ENCODE measurements at regions not wholly inside any gene's neighbourhood (a gene's known extent, or its start where the extent isn't known, plus 50 kb on each side); places are given as distances from the start of the nearest gene placed in this dataset.
"Not testable (repeated sequence)": the region's sequence is repeated elsewhere in the genome, so short reads cannot be mapped to it uniquely, and the experiment has no call there.

- no peak for DNase-seq
- intact Hi-C loops (cut with DNase I): no loop called here
These were observed 87.5 kb upstream of the ERCC6L2 start for GRCh38 chr9:95788021-95788420.

GRCh38 chr9:95785209-95785608, 90.3 kb upstream of the ERCC6L2 start:
- DNase-seq: no peak
- intact Hi-C loops (cut with DNase I): no loop called here

DNA sequence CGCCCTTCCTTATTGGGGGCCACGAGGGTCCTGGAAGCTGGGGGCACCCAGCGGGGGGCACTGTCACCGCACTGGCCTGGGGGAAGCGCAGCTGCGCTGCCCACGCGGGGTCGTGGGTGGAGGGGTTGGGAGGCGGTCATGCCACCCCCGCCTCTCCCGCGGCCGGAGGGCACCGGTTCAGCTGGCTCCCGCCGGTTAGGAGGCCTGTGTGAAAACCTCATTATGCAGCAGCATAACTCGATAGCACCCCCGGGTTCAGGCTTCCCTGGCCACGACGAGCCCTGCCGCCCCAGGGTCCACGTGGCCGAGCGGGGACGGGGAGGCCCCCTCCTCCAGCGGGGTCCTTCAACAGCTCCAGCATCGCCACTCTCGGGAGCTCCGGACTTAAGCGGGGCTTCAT, 91.2 kb upstream of the ERCC6L2 start:
- intact Hi-C loops (cut with DNase I): no loop called here
- peak in 1 of 10 donors; percentile 74 for DNase-seq

GRCh38 chr9:95783426-95783975, 92.0 kb upstream of the ERCC6L2 start:
- intact Hi-C loops (cut with DNase I): no loop called here
- no peak for DNase-seq

GRCh38 chr9:95780751-95781150, 94.7 kb upstream of the ERCC6L2 start:
- intact Hi-C loops (cut with DNase I): no loop called here

GRCh38 chr9:95780121-95780520, 95.4 kb upstream of the ERCC6L2 start:
- DNase-seq: no peak
- intact Hi-C loops (cut with DNase I): no loop called here

More at GRCh38 chr9:95780751-95781150, 94.7 kb upstream of the ERCC6L2 start:
- DNase-seq: no peak

DNA sequence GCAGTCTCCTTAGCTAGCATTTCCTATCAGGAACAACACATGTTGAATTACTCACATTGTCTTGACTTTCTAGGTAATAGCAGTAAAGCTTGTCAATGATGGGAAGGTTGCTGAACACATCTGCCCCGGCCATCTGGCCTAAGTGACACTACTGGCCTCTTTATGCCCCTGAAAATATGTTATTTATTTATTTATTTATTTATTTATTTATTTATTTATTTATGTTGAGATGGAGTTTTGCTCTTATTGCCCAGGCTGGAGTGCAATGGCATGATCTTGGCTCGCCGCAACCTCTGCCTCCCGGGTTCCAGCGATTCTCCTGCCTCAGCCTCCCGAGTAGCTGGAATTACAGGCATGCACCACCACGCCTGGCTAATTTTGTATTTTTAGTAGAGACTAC, 95.9 kb upstream of the ERCC6L2 start:
- DNase-seq; intact Hi-C loops (cut with DNase I): not testable (repeated sequence)

DNA sequence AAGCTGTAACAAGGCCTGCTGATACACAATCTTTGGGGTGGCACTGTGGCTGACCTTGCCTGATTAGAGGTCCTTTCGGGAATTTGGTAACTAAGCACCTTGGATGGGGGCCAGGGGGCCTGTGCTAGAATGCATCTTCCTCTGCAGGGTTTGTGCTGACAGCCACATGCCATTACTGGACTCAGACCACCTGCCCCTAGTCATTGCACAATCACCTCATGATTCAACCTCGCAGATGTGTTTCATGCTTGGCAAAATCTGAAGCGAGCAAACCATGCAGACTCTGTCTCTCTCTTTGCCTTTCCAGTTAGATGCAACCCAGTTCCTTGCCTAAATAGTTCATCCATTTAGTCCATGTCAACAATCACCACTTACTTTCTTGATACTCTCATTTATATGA, 96.5 kb upstream of the ERCC6L2 start:
- intact Hi-C loops (cut with DNase I): no loop called here
- peak in 1 of 10 donors; percentile 6 for DNase-seq

GRCh38 chr9:95777136-95777535, 98.4 kb upstream of the ERCC6L2 start:
- DNase-seq: no peak
- intact Hi-C loops (cut with DNase I): no loop called here

GRCh38 chr9:95776176-95776575, 99.3 kb upstream of the ERCC6L2 start:
- DNase-seq: no peak
- intact Hi-C loops (cut with DNase I): no loop called here

DNA sequence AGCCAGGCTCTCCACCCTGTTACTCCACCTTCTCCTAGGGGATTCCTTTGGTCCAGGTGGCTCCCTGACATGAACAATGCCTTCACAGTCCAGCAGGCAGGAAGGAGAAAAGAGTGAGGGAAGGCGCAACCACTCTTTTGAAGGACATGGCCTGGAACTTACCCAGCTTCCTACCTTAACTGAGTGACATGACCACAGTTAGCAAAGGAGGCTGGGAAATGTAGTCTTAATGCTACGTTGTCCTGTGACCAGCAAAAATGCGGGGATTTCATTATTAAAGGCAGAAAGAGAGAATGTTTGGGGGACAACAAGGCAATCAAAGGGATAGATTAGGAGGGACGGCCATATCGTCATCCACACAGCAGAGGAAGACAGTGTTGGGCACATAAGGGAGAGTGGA, 100.3 kb upstream of the ERCC6L2 start:
- intact Hi-C loops (cut with DNase I): no loop called here
- DNase-seq: no peak

- intact Hi-C loops (cut with DNase I): no loop called here
- DNase-seq: no peak
These were observed 102.5 kb upstream of the ERCC6L2 start for GRCh38 chr9:95773053-95773418.

GRCh38 chr9:95772320-95773052, 103.0 kb upstream of the ERCC6L2 start:
- DNase-seq: peak in 5 of 10 donors; percentile 14 to 87 (median 26)
- intact Hi-C loops (cut with DNase I): no loop called here

DNA sequence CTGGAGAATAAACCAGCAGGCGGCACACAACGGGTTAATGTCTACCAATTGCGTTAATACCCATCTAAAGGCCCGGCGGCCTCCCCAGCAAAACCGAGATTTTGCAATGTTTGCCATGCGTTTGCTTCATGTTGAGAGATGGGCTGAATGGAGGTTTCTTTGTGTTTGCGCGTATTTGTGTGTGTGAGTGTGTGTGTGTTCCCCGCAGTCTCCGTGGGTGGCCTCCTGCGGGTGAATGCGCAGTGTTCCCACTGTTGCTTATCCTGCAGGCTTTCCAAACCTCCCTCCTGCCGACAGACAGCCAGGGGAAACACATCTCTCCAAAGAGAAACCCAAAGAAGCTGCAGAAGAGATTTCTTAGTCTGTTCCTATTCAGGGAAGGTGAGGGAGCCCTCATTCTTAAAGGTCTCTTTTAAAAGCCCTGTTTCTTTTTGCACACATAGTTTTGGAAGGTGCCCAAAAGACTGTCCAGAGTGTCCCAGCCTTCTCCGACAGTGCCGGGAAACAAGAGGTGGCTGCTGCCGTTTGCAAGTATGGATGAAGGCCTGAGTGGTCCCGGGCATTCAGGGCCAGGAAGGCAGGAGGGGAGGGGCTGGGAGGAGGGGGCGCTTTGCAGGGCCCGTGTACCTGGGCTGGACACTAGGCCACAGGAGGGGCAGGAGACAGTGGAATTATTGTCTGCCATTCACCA, 103.8 kb upstream of the ERCC6L2 start:
- intact Hi-C loops (cut with DNase I): no loop called here
- peak in 6 of 10 donors; percentile 35 to 92 (median 52) for DNase-seq

GRCh38 chr9:95770653-95771131, 104.8 kb upstream of the ERCC6L2 start:
- intact Hi-C loops (cut with DNase I): no loop called here
- DNase-seq: no peak

- intact Hi-C loops (cut with DNase I): no loop called here
- no peak for DNase-seq
These were observed 105.5 kb upstream of the ERCC6L2 start for GRCh38 chr9:95769909-95770433.

GRCh38 chr9:95769473-95769872, 106.0 kb upstream of the ERCC6L2 start:
- DNase-seq: no peak
- intact Hi-C loops (cut with DNase I): no loop called here

DNA sequence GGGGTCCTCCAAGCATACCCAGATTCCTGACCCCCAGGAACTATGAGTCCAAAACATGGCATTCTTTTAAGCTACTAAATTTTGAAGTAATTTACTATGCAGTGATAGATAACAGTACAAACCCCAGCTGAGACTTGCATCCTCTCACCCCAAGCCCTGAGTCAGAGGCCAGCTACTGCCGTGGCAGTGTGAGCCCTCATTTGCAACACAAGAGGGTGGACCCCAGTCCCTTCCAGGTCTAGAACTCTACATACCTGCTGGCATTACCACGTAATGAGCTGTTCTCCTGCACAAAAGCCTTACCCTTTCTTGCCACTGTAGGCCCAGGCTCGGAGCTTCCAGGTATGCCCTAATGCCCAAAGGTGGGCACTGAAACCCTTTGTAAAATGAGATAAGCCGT, 108.6 kb upstream of the ERCC6L2 start:
- no peak for DNase-seq
- intact Hi-C loops (cut with DNase I): no loop called here

DNA sequence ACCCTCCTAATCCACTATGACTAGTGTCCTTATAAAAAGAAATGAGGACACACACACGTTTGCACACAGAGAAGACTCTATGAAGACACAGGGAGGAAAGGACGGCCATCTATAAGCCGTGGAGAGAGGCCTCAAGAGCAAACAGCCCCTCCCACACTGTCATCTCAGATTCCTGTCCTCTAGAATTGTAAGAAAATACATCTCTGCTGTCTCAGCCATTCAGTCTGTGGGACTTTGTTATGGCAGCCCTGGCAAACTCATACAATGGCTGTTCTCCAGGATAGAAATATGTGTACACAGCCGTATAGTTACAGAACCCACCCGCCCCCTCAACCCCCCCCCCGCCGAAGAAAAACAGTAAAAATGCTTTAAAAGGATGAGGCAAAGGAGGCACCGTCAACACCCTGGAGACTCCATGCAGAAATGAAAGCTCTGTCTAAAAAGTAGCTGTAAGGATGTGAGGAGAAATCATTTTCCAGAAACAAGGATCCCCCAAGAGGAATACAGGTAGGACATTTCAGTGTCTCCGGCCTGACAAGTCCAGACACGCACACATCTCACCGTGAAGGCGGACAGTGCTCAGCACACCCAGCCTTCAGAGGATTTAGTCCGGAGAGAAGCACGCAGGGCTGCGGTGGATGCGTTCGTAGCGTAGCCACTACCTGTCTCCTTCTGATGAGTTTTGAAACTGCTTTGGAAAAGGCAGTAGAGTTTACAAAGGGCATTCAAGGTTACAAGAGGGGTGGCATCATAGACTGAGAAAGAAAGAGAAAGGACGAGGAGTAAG, 110.8 kb upstream of the ERCC6L2 start:
- DNase-seq: no peak
- intact Hi-C loops (cut with DNase I): no loop called here

DNA sequence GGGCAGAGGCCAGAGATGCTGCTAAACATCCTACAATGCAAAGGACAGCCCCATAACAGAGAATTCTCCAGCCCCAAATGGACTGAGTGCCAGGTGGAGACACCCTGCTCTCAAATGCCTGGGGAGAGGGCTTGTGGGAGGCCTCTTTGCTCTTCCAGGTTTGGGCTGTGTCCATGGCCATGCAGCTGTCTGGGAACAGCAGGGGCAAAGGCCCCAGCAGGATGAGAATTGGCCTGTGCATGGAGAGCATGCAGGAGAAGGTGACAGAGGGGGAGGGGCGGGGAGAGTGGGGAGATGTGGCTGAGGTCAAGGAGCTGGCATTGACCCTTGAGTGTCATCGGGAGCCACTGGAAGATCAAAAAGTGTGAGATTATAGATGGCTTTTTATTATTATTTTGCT, 111.5 kb upstream of the ERCC6L2 start:
- no peak for DNase-seq
- intact Hi-C loops (cut with DNase I): no loop called here

GRCh38 chr9:95763006-95763405, 112.5 kb upstream of the ERCC6L2 start:
- intact Hi-C loops (cut with DNase I): no loop called here

More at GRCh38 chr9:95763006-95763405, 112.5 kb upstream of the ERCC6L2 start:
- DNase-seq: no peak
